ENCODE measurements at regions not wholly inside any gene's neighbourhood (a gene's known extent, or its start where the extent isn't known, plus 50 kb on each side); places are given as distances from the start of the nearest gene placed in this dataset.
A peak's percentile ranks its signal among the peaks of the same experiment; 100 is the strongest.

DNA sequence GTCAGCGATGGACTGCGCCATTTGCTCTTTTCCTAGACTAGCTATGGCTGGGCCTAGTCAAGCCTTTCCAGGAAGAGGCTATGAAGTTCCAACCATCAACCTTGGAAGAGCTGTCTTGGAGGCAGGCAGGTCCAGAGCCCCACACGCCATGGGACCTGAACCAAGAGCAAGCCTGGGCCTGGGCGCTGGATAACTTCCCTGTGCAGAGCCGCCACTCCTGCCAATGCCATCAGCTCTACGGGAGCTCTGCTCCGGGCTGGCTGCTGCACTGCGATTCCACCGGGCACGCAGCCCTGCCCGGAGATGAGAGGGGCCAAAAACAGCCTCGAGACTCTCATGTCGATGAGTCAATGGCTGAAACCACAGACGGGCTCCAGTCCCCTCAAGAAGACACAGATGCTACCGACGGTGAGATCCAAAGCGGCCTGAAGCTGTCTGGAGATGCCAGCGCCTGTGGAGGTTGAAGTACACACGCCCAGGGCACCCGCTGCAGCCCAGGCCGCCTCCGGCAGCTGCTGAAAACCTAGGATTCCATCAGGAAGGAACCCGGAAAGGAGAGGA, 103.7 kb upstream of the SELENOP start:
- Mint-ChIP-seq H3K27ac (no peak overlapping the region), H3K9me3 (no peaks in the 10 kb centered on the region), H3K4me1 (peaks cover 0 to 11% (median 2%) of the 10 kb centered on the region in 4 donors), H3K4me3 (no peak overlapping the region), H3K36me3 (no peaks in the 10 kb centered on the region), H3K27me3 (no peaks in the 10 kb centered on the region)
- POLR2A ChIA-PET: interaction anchor here (1.4 to 3.8 kb wide), 2 partner anchors 34 to 36 kb away, joined by 3 to 26 read pairs; no protein-coding TSS in a partner anchor
- DNase-seq (no peak), ATAC-seq (no peak)

DNA sequence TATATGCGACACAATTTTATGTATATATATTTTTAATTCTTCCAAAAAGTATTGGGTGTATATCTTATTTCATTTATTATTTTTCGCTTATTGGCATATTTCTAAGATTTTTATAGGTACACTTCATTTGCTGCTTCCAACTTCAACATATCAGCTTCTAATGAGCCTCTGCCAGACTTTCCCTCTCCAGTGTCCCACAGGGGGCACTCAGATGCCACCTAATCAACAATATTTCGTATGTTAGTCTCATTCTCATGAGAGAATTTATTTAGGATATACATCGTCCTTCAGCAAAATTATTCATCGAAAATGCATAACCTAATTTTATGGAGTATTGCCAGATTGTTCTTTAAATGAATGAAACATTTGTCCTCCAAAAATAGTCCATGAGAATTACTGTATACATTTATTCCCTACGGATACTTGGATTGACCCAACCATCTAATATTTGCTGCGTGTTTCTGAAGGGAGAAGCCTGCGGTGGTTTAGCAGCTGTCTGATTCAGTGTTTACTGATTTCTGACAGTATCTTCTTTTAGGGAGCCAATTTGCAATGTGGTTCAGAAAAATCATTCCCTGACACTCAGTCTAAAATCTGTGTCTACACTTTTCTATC, 100.6 kb upstream of the SELENOP start:
- H3K9me3 Mint-ChIP-seq: no peaks in the 10 kb centered on the region
- H3K36me3 Mint-ChIP-seq: no peaks in the 10 kb centered on the region
- H3K4me1 Mint-ChIP-seq: peaks cover 2 to 23% (median 18%) of the 10 kb centered on the region in 4 donors
- peak overlapping the region in 4 of 10 donors; percentile 8 to 83 (median 52) for H3K27ac Mint-ChIP-seq
- peak overlapping the region in 2 of 10 donors; percentile 10 to 42 for H3K4me3 Mint-ChIP-seq
- ATAC-seq: peak; percentile 29 to 32
- peak in 9 of 10 donors; percentile 23 to 78 (median 54) for DNase-seq
- H3K27me3 Mint-ChIP-seq: peaks cover 0 to 2% (median 0%) of the 10 kb centered on the region in 5 donors
- POLR2A ChIA-PET: interaction anchor here (0.7 to 7.6 kb wide), 16 partner anchors 34 to 572 kb away, joined by 3 to 136 read pairs (median 6); partner anchors contain the start of genes ANXA2R and TMEM267

DNA sequence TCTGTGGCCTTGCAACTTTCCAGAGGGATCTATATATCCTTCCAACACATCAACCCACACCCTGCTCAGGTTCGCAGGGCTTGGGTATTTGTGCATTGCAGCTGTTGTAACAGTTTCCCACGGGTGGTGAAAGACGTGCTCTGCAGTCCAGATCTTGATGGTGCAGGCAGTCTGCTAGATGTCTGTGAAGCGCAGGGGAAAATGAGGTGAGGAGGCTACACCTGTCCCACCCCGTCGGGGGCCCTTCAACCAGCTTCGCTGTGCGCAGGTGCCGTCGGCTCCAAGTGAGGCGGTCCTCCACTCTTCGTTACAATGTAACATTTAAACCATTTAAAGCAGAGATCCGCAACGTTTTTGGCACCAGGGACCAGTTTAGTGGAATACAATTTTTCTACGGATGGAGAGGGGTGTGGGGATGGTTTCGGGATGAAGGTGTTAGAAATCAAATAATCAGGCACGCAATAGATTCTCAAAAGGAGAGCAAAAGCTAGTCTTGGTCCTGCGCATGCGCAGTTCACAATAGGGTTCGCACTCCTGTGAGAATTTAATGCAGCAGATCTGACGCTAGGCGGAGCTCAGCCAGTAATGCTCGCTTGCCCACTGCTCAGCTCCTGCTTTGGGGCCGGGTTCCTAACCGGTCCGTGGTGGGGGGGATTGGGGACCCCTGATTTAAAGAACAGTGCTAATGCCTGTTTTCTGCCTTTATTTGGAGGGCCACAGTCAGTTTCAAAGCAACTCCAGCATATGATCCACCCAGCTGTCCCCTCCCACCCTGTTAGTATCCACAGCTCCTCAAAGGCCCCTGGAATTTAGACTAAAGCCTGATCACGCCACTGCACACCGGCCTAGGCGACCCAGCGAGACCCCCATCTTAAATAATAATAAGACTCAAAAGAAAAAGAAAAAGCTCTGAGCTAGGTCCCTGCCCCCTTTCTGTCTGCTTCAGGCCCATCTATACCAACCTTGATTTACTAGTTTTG, 97.1 kb upstream of the SELENOP start:
- Mint-ChIP-seq H3K36me3 (no peaks in the 10 kb centered on the region), H3K4me1 (peaks cover 2 to 22% (median 18%) of the 10 kb centered on the region in 4 donors), H3K27ac (peak overlapping the region; percentile 89 to 98 (median 97)), H3K27me3 (peaks cover 0 to 3% (median 0%) of the 10 kb centered on the region in 5 donors), H3K9me3 (no peaks in the 10 kb centered on the region), H3K4me3 (peak overlapping the region; percentile 82 to 98 (median 94))
- DNase-seq: peak; percentile 78 to 96 (median 90)
- ATAC-seq: peak; percentile 92 to 93
- POLR2A ChIA-PET: interaction anchor here (0.9 to 7.6 kb wide), 20 partner anchors 14 to 1005 kb away, joined by 3 to 136 read pairs (median 7); partner anchors contain the start of genes ANXA2R, HMGCS1, RIMOC1 and TMEM267

DNA sequence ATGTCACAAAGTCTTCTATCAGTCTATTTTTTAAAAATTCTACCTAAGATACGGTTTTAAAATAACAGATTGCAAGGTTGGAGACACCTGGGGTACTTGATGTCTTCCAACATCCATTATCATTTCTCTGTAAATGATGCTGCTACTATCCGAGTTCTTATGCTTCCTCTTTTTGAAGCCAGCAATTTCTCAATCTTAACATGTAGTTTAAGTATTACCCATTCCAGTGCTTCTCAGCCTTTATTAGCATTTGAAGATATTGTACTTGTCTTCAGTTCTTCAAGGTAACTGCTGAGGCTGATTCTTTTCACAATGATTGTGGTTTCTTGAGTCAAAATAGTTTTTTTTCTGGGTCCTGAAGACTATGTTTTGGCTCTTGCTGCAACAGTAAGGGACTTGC, 96.4 kb upstream of the SELENOP start:
- H3K27me3 Mint-ChIP-seq: peaks cover 0 to 3% (median 0%) of the 10 kb centered on the region in 5 donors
- H3K9me3 Mint-ChIP-seq: no peaks in the 10 kb centered on the region
- H3K27ac Mint-ChIP-seq: peak overlapping the region in 9 of 10 donors; percentile 89 to 98 (median 97)
- H3K4me3 Mint-ChIP-seq: peak overlapping the region; percentile 82 to 98 (median 94)
- H3K36me3 Mint-ChIP-seq: no peaks in the 10 kb centered on the region
- POLR2A ChIA-PET: interaction anchor here (0.9 to 7.6 kb wide), 13 partner anchors 15 to 1004 kb away, joined by 3 to 136 read pairs (median 23); partner anchors contain the start of genes ANXA2R, RIMOC1, TMEM267 and ZNF131
- no peak for ATAC-seq
- H3K4me1 Mint-ChIP-seq: peaks cover 2 to 18% (median 17%) of the 10 kb centered on the region in 4 donors
- DNase-seq: no peak

DNA sequence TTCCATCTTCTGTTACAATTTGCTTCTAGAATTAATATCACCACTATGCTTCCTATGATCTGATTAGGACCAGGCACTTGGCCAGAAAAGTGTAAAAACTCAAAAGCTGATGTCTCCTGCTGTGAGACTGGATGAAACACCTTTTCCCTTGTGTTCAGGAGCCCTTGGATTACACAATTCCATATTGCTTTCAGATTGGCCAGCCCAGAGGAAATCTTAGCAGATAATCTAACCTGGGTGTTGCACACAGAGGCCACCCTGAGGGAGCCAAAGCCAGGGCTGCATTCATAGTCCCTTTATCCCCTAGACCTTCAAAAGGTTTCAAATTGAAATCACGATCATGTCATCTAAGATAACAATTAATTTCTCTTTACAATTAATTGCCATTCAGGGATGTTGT, 94.1 kb upstream of the SELENOP start:
- H3K27ac Mint-ChIP-seq: no peak overlapping the region
- DNase-seq: no peak
- no peaks in the 10 kb centered on the region for H3K9me3 Mint-ChIP-seq
- H3K4me3 Mint-ChIP-seq: no peak overlapping the region
- H3K4me1 Mint-ChIP-seq: peaks cover 2 to 18% (median 13%) of the 10 kb centered on the region in 4 donors
- H3K36me3 Mint-ChIP-seq: peaks cover 0 to 2% (median 0%) of the 10 kb centered on the region in 3 donors
- POLR2A ChIA-PET: no interaction called here
- no peak for ATAC-seq
- peaks cover 0 to 3% (median 0%) of the 10 kb centered on the region in 5 donors for H3K27me3 Mint-ChIP-seq

DNA sequence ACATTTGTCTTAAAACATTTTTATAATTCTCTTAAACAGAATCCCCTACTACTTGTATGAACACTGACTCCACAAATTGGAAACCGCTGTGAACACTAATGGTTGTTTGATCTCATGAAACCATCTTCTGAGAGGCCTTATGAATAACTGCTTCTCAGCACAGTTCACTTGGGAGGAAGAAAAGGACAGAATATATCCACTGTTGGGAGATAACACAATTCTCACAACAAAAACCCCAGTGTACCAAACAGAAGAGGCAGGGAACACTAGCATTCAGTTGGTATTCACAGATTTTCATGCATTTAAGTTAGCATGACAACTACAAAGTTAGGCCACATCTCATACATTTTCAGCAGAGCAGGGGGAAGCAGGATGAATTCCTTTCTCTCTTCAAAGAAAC, 89.0 kb upstream of the SELENOP start:
- no peaks in the 10 kb centered on the region for H3K9me3 Mint-ChIP-seq
- H3K4me3 Mint-ChIP-seq: no peak overlapping the region
- ATAC-seq (no peak), DNase-seq (no peak)
- H3K27ac Mint-ChIP-seq: no peak overlapping the region
- peaks cover 0 to 8% (median 1%) of the 10 kb centered on the region in 5 donors for H3K27me3 Mint-ChIP-seq
- POLR2A ChIA-PET: no interaction called here
- peaks cover 0 to 2% (median 0%) of the 10 kb centered on the region in 3 donors for H3K36me3 Mint-ChIP-seq
- H3K4me1 Mint-ChIP-seq: no peaks in the 10 kb centered on the region

DNA sequence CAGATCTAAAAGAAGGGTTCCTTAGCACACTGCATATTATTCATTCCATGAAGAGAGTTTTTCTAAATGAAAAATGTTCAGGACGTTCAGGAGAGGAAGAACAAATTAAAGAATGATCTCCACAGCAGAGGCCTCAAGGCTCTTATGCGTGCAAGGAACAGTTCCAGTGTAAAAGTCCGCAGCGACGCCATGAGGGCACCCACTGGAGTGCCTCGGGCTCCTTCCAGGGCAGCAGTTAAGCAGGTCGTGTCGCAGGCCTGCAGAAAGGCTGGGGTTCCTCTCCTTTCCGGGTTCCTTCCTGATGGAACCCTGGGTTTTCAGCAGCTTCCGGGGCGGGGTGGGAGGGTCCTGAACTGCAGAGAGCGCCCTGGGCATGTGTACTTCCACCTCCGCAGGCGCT, 87.1 kb upstream of the SELENOP start:
- H3K36me3 Mint-ChIP-seq: peaks cover 0 to 2% (median 0%) of the 10 kb centered on the region in 3 donors
- ATAC-seq: no peak
- POLR2A ChIA-PET: no interaction called here

DNA sequence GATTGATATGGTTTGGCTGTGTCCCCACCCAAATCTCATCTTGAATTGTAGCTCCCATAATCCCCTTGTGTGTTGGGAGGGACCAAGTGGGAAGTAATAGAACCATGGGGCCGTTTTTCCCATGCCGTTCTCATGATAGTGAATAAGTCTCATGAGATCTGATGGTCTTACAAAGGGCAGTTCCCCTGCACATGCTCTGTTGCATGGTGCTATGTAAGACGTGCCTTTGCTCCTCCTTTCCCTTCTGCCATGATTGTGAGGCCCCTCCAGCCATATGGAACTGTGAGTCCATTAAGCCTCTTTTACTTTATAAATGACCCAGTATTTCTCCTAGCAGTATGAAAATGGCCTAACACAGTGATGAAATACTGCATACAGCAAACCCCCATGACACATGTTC, 84.8 kb upstream of the SELENOP start:
- Mint-ChIP-seq H3K4me3 (no peak overlapping the region), H3K27me3 (peaks cover 0 to 8% (median 3%) of the 10 kb centered on the region in 5 donors), H3K27ac (no peak overlapping the region), H3K4me1 (no peaks in the 10 kb centered on the region), H3K9me3 (no peaks in the 10 kb centered on the region), H3K36me3 (no peaks in the 10 kb centered on the region)
- POLR2A ChIA-PET: interaction anchor here (1.1 kb wide), 1 partner anchor 15 kb away, joined by 3 read pairs; no protein-coding TSS in a partner anchor
- ATAC-seq: no peak
- no peak for DNase-seq

More for the DNA sequence above, 87.1 kb upstream of the SELENOP start:
- H3K9me3 Mint-ChIP-seq: no peaks in the 10 kb centered on the region
- DNase-seq: no peak
- H3K4me3 Mint-ChIP-seq: no peak overlapping the region
- H3K27me3 Mint-ChIP-seq: peaks cover 0 to 8% (median 3%) of the 10 kb centered on the region in 5 donors
- no peaks in the 10 kb centered on the region for H3K4me1 Mint-ChIP-seq
- H3K27ac Mint-ChIP-seq: no peak overlapping the region

DNA sequence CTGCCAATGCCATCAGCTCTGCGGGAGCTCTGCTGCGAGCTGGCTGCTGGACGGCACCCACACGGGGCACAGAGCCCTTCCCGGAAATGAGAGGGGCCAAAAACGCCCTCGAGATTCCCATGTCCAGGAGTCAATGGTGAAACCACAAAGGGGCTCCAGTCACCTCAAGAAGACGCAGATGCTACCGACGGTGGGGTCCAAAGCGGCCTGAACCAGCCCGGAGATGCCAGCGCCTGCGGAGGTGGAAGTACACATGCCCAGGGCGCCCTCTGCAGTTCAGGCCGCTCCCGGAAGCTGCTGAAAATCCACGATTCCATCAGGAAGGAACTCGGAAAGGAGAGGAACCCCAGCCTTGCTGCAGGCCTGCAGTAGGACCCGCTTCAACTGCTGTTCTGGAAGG, 82.4 kb upstream of the SELENOP start:
- Mint-ChIP-seq H3K9me3 (no peaks in the 10 kb centered on the region), H3K4me1 (no peaks in the 10 kb centered on the region), H3K27me3 (peaks cover 0 to 8% (median 3%) of the 10 kb centered on the region in 5 donors), H3K27ac (no peak overlapping the region), H3K36me3 (no peaks in the 10 kb centered on the region), H3K4me3 (no peak overlapping the region)
- POLR2A ChIA-PET: interaction anchor here (0.6 kb wide), 1 partner anchor 126 kb away, joined by 3 read pairs; no protein-coding TSS in a partner anchor
- no peak for DNase-seq
- ATAC-seq: no peak

DNA sequence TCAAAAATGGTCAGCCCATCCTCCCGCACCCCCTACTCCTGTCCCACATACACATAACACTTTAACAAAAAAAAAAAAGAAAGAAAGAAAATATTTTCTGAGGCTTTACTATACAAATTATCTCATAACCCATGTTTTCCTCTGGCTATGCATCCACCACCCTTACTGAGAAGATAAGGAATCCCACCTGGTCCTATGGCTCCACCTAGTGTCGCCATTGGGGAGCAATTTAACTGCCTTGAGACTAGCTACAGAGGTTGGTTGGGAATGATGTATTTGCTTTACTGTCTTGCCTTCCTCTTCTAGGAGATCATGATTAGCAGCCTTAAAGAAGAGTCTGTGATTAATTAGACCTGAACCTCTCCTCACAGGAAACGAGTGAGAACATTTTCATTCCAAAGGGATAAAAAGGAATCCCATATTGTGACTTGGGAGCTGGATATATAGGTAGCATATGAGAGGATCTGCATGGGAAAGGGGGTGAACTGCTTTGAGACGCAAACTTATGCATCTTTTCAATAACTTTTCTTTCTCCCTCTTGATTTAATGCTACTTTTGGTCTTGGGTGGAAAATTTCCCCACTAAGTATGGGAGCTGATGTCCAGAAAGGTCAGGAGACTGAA, 77.7 kb upstream of the SELENOP start:
- POLR2A ChIA-PET: interaction anchor here (1.2 kb wide), 1 partner anchor 150 kb away, joined by 3 read pairs; the partner anchor contains the start of gene ANXA2R
- DNase-seq: peak; percentile 21 to 78 (median 51)
- Mint-ChIP-seq H3K36me3 (no peaks in the 10 kb centered on the region), H3K27me3 (peaks cover 5 to 10% (median 7%) of the 10 kb centered on the region in 5 donors), H3K4me1 (no peaks in the 10 kb centered on the region), H3K9me3 (no peaks in the 10 kb centered on the region), H3K4me3 (no peak overlapping the region), H3K27ac (no peak overlapping the region)
- peak; percentile 86 to 89 for ATAC-seq

DNA sequence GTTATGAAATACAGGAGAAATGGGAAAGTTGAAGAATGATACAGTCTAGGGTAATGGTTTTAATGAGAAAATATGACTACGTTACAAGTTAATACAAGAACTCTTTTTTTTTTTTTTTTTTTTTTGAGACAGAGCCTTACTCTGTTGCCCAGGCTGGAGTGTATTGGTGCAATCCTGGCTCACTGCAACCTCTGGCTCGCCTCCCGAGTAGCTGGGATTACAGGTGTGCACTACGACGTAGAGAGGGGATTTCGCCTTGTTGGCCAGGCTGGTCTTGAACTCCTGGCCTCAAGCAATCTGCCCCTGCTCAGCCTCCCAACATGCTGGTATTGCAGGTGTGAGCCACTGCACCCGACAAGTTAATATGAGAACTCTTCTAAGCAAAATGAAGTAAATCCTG, 77.1 kb upstream of the SELENOP start:
- DNase-seq (no peak), ATAC-seq (no peak)
- POLR2A ChIA-PET: interaction anchor here (1.2 kb wide), 1 partner anchor 151 kb away, joined by 3 read pairs; the partner anchor contains the start of gene ANXA2R
- Mint-ChIP-seq H3K27ac (no peak overlapping the region), H3K4me1 (no peaks in the 10 kb centered on the region), H3K36me3 (no peaks in the 10 kb centered on the region), H3K27me3 (peaks cover 5 to 10% (median 7%) of the 10 kb centered on the region in 5 donors), H3K9me3 (no peaks in the 10 kb centered on the region), H3K4me3 (no peak overlapping the region)

DNA sequence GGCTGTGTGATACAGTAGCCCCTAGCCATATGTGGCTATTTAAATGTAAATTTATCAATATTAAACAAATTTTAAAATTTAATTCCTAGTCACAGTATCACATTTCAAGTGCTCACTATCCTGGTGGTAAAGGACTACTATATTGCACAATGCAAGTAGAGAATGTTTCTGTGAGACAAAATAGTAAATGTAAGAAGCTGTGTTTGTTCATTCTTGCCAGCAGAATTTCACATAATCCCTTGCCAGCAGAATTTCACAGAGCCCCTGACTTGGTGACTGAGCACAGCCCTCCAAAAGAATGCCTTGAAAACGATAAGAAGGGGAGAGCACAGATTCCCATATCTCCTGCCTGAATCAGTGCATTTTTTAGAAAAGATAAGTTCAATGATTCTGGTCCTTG, 75.9 kb upstream of the SELENOP start:
- Mint-ChIP-seq H3K4me3 (no peak overlapping the region), H3K4me1 (no peaks in the 10 kb centered on the region), H3K27ac (no peak overlapping the region), H3K27me3 (peaks cover 5 to 10% (median 6%) of the 10 kb centered on the region in 5 donors), H3K9me3 (no peaks in the 10 kb centered on the region), H3K36me3 (no peaks in the 10 kb centered on the region)
- DNase-seq (no peak), ATAC-seq (no peak)
- POLR2A ChIA-PET: no interaction called here
